HG03066 (cell line): ENCODE measurements at regions not wholly inside any gene's neighbourhood (a gene's known extent, or its start where the extent isn't known, plus 50 kb on each side); places are given as distances from the start of the nearest gene placed in this dataset.
"Not testable (repeated sequence)": the region's sequence is repeated elsewhere in the genome, so short reads cannot be mapped to it uniquely, and the experiment has no call there.

Experiments used
- ATAC-seq: cut with Tn5 transposase; IDR thresholded peaks from one replicate; pipeline ENCODE4 v1.9.1; 2021; ENCODE audit warnings: low read depth; ENCODE audit not compliant: unreplicated experiment

GRCh38 chr6:105747823-105748405 is 338.2 kb upstream of the PRDM1 start:
- no peak for ATAC-seq

- ATAC-seq, result no peak
These were observed 339.6 kb upstream of the PRDM1 start for GRCh38 chr6:105746509-105746908.

DNA sequence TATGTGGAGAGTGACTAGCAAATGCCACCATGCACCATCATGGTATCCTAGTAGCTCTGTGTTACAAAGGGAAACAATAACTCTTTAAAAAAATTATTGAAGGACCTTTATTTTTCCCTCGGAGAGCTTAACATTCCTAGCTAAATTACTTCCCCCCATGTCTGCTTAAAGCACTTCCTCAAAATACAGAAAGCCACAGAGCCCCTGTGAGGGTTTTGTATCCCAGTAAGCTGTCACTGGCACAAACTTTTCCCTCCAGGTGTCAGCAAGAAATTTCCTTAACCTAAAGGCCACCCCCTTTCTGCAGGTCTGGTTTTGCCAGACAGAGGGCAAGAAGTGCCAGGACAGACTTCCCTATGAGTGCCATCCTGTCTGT is 340.0 kb upstream of the PRDM1 start:
- no peak for ATAC-seq

DNA sequence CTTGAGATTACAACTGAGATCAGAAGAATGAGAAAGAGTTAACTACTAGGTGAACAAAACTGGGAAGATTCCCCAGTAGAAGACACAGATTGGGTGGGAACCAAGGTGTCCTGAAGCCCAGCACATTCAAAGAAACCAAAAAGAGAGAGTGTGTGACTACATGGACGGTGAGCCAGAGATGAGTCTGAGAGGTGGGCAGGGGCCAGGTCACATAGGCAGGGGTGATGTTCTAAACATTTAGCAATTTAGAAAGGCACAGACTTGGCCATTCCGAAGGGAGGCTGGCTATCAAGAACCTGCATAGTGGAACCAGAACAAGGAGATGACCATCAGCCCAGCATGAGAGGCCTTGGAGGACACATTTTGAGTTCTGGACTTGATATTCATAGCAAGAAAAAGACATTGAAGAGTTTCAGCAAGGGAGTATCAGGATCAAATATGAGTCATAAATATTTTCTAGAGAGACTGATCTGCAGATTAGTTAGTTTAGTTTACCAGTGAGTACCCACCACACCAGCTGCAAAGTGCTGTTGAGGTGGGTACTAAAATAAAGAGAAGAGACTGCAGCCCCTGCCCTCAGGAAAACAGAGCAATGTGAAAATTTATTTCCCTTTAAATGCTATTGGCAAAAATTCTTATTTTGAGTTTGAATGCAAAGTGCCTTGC is 340.5 kb upstream of the PRDM1 start:
- ATAC-seq, result no peak

DNA sequence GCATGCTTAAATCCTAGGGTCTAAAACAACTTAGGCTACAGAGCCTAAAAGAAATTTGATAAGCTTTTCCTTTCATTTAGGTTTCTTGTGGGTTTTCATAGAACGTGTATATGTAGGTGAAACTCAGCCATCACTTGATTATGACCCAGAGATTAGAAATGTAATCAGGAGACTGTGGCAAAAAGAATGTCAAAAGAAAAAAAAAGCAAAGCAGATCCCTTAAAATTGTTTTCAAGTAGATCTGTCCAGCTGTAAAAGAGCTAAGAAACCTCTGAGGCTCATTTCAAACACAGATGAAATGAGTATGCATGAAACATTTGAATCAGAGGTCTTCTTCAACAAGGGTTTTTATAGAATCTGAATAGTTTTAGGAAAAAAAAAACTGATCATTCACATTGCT is 341.3 kb upstream of the PRDM1 start:
- no peak for ATAC-seq

DNA sequence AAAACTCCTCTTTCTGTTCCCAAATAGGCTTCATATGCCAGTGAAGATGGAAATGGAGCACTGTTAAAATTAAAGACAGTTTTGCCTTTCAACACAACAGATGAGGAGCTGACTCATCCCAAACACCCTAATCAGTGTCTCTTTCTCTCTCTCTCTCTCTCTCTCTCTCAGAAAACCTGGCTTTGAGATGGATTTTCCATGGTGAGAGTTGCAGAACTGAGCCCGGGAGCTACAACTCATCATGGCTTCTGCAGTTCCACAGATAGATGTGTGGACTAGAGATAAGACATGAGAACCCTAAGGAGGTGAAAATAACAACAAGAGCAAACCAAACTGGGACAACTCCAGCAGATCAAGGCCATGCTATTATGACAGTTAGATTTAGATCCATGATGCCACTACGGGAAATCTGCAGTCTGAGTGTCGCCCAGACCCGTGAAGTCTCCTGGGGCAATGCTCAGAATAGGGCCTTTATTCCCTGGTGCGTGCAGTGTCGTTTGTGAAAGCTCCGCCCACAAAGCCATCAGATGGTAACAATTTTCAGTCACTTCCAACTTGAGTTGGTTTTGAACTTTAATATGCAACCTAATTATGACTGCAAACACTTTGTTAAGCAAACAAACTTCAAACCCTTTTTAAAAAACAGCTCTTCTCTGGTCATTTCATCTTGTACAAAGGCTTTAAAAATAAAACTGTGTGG is 338.2 kb upstream of the PREP start:
- ATAC-seq, result no peak

- ATAC-seq, result no peak
These were observed 336.9 kb upstream of the PREP start for GRCh38 chr6:105739764-105740163.

- no peak for ATAC-seq
These were observed 330.8 kb upstream of the PREP start for GRCh38 chr6:105733556-105734162.

DNA sequence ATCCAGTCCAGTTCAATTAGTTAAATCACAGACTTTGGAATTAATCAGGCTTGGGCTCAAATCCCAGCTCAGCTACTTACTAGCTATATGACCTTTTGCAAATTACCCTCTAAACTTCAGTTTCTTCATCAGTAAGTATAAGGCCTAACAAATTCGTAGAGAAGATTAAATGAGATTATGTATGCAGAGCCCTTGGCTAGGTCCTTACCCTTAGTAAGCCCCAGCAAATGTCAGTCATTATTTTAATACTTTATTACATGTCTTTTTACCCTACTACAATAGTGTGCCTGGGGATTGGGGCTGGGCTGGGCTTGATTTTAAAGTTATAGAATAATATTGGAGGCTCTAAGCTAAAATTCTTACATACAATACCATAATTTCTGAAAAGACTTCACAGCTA is 326.1 kb upstream of the PREP start:
- ATAC-seq, result no peak

GRCh38 chr6:105726902-105727655 is 324.2 kb upstream of the PREP start:
- no peak for ATAC-seq

GRCh38 chr6:105714846-105715245 is 312.0 kb upstream of the PREP start:
- ATAC-seq, result no peak

DNA sequence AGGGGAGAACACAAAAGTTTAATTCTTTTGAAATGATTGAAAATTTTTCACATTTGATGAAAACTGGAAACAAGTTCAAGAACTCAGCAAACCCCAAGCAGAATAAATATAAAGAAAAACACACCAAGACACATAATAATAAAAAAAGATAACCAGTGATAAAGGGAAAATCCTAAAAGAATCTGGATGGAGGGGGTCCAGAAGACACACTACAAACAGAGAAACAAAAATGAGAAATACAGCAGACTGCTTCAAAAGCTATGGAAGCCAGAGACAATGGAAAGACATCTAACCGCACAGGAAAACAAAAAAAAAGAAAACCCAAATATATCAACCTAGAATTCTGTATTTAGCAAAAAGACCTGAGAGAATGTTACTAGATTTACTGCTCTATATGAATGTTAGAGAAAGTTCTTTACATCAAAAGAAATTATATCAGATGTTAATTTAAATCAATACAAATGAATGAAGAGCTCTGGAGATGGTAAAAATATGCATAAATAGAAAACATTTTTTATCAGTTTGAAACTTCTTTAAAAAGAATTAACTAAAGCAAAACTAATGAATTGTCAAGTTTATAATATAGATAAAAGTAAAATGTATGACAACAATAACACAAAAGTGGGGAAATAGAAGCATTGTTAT is 310.7 kb upstream of the PREP start:
- no peak for ATAC-seq

- ATAC-seq, result no peak
These were observed 308.3 kb upstream of the PREP start for GRCh38 chr6:105711216-105711615.

GRCh38 chr6:105705608-105706007 is 302.7 kb upstream of the PREP start:
- ATAC-seq, result no peak

- no peak for ATAC-seq
These were observed 292.6 kb upstream of the PREP start for GRCh38 chr6:105695461-105695860.

- ATAC-seq, result no peak
These were observed 289.8 kb upstream of the PREP start for GRCh38 chr6:105692613-105693215.

GRCh38 chr6:105691971-105692370 is 289.1 kb upstream of the PREP start:
- no peak for ATAC-seq

DNA sequence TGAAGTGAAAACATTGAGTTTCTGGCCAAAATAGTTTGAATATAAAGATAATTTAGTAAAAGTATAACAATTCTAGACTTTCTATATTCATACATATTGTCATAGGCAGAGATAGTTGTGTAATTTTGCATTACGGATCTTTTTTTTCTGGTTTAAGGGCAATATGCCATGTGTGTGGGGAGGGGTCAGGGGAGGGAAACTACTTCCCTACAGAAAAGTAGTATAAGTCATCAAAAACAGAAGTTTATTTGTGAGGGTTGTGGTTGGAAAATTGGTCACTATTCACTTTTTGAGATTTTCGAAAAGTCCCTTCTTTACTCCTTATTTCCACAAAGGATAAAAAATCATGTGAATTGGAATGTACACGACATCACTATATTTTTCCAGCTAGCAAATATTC is 288.2 kb upstream of the PREP start:
- no peak for ATAC-seq

GRCh38 chr6:105688573-105688972 is 285.7 kb upstream of the PREP start:
- no peak for ATAC-seq

DNA sequence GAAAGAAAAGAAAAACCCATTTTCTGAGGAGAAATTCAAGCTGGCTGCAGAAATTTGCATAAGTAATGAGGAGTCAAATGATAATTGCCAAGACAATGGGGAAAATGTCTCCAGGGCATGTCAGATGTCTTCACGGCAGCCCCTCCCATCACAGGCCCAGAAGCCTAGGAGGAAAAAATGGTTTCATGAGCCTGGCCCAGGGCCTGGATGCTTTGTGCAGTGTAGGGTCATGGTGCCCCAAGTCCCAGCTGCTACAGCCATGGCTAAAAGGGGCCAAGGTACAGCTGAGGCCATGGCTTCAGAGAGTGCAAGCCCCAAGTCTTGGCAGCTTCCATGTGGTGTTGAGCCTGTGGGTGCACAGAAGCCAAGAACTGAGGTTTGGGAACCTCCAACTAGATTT is 283.9 kb upstream of the PREP start:
- not testable (repeated sequence) for ATAC-seq
